ENCODE measurements at regions not wholly inside any gene's neighbourhood (a gene's known extent, or its start where the extent isn't known, plus 50 kb on each side); places are given as distances from the start of the nearest gene placed in this dataset.
"Not testable (repeated sequence)": the region's sequence is repeated elsewhere in the genome, so short reads cannot be mapped to it uniquely, and the experiment has no call there.

GRCh38 chr5:142405814-142406395, 81.1 kb upstream of the SPRY4 start:
- DNase-seq (ENCODE audit: low spot score), result no peak

DNA sequence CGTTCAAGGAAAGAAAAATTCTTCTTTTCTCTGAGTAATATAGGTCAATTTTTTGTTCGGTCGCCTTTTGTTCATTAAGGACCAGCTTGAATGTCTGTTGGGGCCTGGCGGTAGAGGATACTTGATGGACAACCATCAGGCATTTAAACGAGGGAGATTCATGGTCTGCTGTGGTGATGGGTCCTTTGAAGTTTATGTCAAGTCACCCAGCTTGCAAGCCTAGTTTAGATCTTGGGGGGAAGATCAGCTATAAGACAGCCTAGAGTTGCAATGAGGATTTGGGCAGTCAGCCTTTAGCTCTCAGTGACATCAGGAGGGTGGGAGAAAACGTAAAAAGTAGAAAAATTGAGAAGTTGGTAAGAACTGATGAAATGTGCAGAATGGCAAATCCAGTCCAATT, 80.2 kb upstream of the SPRY4 start:
- DNase-seq (ENCODE audit: low spot score), result no peak

- no peak for DNase-seq (ENCODE audit: low spot score)
Observed at GRCh38 chr5:142404046-142404477, 79.2 kb upstream of the SPRY4 start.

DNA sequence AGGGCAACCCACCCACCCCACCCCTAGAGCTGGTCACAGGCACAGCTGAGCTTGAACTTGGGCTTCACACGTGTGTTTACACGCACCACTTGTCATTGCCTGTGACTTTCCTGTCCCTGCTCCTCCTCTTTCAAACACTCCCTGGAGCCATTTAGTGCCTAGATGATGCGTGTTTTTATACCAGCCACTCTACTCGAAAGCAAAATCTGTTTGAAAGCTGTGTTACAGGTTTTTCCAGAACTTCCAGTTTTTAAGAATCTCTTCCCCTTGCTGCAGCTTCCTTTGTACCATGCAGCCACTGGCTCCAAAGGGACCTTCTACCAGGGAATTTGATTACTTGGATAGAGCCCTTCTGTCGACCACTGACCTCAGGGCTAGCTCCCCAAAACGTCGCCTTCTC, 78.8 kb upstream of the SPRY4 start:
- peak; percentile 32 for DNase-seq (ENCODE audit: low spot score)

DNA sequence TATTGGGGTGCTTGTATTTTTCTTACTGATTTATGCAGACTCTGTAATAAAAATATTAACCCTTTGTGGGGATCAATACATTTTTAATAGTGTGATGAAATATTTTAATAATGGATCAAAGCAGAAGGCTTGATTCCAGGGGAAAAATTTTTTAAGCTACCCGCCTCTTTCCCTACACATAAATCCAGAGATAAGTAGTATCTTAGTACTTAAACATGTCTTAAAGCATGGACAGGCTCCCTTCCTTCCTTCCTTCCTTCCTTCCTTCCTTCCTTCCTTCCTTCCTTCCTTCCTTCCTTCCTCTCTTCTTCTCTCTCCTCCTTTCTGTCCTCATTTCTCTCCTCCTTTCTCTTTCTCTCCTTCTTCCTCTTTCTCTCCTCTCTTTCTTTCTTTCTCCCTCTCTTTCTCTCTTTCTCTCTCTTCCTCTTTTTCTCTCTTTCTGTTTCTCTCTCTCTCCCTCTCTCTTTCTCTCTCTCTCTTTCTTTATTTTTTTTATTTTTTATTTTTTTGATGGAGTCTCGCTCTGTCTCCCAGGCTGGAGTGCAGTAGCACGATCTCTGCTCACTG, 78.0 kb upstream of the SPRY4 start:
- DNase-seq (ENCODE audit: low spot score), result no peak

- no peak for DNase-seq (ENCODE audit: low spot score)
Observed at GRCh38 chr5:142400415-142400814, 75.6 kb upstream of the SPRY4 start.

DNA sequence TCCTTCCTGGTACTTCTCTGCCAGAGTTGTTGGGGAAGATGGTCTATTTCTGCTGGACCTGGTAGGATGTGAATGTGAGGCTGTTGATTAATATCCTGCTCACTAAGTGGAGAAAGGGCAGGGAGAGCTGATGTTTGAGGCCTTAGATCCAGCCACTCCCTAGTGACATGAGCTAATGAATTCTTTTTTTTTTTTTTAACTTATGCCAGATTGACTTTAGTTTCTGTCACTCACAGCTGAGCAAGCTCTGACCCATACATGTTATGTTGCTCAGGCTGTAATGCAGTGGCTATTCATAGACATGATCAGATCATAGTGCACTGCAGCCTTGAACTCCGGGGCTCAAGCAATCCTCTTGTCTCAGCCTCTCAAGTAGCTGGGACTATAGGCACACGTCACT, 75.1 kb upstream of the SPRY4 start:
- DNase-seq (ENCODE audit: low spot score), result no peak

GRCh38 chr5:142398730-142399055, 73.9 kb upstream of the SPRY4 start:
- DNase-seq (ENCODE audit: low spot score), result no peak

DNA sequence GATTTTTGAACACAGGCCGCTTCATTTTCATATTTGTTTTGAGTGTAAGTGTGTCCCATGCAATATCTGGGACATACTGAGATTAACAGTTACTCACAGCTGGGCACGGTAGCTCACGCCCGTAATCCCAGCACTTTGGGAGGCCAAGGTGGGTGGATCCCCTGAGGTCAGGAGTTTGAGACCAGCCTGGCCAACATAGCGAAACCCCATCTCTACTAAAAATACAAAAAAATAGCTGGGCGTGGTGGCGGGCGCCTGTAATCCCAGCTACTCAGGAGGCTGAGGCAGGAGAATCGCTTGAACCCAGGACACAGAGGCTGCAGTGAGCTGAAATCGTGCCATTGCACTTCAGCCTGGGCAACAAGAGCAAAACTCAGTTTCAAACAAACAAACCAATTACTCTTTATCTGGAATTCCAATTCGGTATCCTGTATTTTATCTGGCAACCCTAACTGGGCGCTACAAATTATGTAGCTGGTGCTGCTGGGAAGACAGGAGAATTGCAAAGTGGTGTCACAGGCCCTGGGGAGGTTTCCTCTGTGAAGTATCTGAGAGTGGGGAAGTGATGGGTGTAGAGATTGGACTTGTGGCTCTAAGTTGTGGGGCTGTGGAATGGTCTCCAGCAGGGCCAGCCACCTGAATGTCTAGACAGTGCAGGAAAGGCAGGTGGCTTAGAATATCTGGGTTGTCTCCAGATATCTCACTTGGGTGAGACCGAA, 73.3 kb upstream of the SPRY4 start:
- DNase-seq (ENCODE audit: low spot score), result not testable (repeated sequence)

GRCh38 chr5:142397178-142397577, 72.4 kb upstream of the SPRY4 start:
- DNase-seq (ENCODE audit: low spot score), result no peak

- DNase-seq (ENCODE audit: low spot score), result no peak
Observed at GRCh38 chr5:142396436-142397038, 71.7 kb upstream of the SPRY4 start.

GRCh38 chr5:142395334-142395733, 70.5 kb upstream of the SPRY4 start:
- DNase-seq (ENCODE audit: low spot score), result no peak

- DNase-seq (ENCODE audit: low spot score), result no peak
Observed at GRCh38 chr5:142391058-142391845, 66.4 kb upstream of the SPRY4 start.

DNA sequence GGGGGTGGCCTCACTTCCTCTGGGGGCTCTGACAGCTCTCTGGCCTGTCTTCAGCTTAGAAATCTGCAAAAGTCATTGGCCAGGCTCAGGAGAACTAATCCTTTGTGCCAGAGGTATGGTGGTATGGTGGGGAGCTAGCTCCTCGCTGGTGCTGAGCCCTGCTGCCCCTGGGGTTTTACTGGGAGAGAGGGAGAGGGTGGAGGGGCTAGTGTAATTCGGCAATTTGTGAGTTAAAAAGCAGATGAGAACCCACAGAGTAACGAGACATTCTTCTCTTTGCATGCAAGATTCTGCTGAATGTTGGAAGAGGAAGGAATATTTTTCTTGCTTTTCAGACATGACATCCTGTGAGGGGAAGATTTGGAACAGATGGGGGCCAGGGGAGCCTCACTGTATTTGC, 65.5 kb upstream of the SPRY4 start:
- no peak for DNase-seq (ENCODE audit: low spot score)

GRCh38 chr5:142388696-142389095, 63.9 kb upstream of the SPRY4 start:
- peak; percentile 32 for DNase-seq (ENCODE audit: low spot score)

DNA sequence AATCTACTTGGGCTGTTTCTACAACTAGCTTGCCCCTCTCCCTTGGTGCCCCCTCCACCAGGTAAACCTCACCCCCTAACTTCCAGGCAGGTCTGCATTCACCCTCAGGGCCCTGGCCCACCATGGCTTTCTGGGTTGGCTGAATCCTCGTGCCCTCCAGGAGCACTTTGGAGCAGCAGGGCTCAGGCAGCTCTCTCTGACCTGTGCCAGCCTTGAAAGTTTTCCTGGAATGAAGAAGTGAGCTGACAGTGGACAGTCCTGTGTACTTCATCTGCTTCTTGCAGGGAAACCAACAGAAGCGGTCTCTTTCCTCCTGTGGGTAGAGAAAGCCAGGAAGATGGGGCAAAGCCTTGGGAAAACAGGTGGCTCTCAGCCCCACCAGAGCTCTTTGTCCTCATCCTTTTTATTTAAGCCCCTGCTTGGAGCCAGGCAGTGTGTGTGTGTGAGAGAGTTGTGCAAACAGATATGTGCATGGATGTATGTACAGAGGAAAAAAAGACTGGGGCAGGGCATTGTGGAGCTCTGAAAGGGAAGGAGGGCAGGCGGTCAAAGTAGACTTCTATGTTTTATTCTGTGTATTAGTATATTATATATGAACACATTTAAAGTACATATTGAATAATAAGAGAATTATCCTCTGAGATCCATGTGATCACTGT, 62.3 kb upstream of the SPRY4 start:
- DNase-seq (ENCODE audit: low spot score), result no peak

DNA sequence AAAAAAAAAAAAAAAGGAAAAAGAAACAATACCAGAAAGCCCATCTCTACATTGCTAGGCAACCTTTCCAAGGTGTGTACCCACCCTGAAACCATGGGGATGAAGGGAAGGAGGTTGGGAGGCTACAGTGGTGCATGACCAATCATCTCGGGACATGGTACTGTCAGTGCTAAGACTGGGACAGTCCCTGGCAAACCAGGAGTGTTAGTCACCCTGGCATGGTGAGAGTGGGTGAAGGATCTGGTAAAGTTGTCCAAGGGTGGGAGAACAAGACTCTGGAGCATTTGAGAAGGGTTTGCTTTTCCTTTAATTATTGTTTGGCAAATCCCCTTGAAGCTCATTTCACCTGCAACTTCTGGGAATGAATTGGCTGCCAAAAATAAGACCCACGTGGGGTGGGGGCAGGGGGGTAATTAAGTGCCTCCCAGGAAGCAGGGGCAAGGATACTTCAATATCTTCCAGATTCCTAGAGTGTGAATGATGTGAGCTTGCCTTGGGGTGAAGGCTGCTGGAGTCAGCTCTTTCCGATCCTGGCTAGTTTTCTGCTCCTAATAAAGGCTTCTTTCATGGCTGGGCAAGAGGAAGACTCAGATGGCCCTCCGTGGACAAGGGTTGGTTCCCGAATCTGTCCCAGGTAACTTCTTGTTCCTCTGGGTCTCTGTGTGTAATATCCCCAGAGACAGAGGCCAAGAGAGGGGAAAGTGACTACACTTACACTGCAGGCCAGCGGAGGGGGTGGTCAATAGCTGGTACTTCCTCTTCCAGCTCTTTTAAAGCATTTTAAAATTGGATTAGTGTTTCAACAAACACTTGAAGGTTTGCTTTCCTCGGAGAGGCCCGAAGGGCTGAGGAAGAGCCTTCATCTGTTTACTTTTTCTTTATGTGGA, 61.6 kb upstream of the SPRY4 start:
- no peak for DNase-seq (ENCODE audit: low spot score)

GRCh38 chr5:142385194-142385593, 60.4 kb upstream of the SPRY4 start:
- no peak for DNase-seq (ENCODE audit: low spot score)

DNA sequence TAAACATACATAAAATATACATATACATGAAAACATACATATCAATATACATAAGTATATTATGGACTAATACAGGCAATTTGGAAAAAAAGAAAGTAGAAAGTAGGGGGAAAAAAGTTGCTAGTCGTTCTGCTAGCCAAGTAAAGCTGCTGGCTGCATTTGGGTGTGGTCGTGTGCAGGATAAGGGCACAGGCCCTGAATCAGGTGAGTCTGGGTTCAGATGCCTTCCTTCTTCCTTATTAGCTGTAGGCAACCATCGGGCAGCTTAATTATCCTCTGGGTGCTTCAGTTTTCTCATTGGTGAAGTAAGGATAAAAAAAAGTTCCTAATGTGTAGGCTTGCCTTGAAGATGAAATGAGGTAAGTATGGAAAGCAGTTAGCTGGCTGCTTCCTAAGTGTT, 59.2 kb upstream of the SPRY4 start:
- no peak for DNase-seq (ENCODE audit: low spot score)

DNA sequence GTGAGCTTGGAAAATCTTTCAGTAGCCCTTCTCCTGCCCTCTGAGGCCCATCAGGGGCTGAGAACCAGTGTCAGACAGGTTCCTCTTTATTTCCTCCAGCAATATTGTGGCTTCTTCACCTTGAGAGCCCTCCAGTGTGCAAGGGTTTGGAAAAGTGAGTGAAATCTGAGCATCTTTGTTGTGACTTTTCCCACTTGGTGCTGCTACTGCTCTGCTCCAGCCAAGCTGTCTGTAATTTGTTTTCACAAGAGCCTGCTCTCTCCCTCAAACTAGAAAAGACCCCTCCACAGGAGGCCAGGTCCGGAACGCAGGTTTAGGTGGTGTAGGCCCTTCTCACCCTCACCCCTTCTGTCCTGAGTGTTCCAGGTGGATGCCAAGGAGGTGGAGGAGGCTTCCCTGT, 57.4 kb upstream of the SPRY4 start:
- DNase-seq (ENCODE audit: low spot score), result no peak

Measured in LoVo (cell line).